ENCODE measurements at regions not wholly inside any gene's neighbourhood (a gene's known extent, or its start where the extent isn't known, plus 50 kb on each side); places are given as distances from the start of the nearest gene placed in this dataset.

DNA sequence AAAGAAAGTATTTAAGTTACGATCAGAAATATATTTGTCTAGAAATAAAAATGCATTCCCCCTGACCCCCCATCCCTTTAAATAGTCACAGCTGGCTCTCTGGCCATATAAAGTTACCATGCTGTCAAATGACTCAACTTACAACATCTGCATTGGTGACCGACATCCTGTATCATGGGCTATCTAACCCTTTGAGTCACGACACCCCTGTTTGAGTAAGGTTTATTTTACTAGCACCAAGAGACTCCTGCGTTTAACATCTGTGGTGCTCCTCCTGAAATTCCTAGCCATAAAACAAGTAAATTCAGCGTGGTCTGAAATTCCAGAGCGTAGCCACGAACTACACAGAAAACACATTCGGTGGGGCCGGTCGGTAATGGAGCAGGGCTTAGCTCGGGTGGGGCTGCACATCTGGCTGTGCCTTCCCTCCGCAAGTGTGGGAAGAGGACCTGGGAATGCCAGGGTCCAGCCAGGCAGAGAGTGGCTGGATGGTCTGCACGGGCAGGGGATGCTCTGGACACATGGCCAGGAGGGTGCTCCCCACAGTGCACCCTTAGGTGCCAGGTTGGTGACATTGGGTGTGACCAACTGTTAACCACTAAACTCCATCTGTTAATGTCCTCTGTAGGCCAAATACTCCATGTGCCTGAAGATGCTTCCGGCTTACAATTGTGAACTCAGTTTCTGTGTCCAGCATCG, 53.0 kb upstream of the CLDN14 start:
- no peak for DNase-seq

DNA sequence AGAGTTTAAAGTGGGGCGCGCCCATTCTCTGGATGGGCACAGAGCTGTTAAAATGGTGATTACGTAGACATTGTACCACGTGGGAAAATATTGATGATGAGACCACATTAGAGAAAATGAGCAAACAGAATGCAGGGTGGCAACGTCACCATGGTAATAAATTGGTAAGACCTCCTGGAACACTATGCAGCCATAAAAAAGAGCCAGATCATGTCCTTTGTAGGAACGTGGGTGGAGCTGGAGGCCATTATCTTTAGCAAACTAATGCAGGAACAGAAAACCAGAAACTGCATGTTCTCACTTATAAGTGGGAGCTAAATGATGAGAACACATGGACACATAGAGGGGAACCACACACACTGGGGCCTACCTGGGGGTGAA, 53.5 kb upstream of the CLDN14 start:
- no peak for DNase-seq

DNA sequence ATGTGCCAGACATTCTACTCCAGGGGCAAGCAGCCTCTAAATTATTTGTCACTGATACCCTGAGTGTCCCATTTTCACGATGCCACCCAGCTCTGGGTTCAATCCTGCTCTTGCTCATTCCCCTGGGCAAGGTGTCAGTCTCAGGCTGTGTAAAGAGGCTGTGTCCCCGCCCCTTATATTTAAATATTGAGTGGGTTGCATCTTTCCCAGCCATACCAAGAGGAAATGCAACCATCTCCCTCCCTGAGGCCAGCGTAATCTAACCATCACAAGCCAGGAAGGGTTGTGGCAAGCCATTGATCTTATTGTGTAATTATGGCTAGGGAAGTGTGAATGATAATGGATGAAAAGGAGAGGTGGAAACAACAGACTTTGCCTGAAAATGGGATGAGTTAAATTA, 54.7 kb upstream of the CLDN14 start:
- no peak for DNase-seq

DNA sequence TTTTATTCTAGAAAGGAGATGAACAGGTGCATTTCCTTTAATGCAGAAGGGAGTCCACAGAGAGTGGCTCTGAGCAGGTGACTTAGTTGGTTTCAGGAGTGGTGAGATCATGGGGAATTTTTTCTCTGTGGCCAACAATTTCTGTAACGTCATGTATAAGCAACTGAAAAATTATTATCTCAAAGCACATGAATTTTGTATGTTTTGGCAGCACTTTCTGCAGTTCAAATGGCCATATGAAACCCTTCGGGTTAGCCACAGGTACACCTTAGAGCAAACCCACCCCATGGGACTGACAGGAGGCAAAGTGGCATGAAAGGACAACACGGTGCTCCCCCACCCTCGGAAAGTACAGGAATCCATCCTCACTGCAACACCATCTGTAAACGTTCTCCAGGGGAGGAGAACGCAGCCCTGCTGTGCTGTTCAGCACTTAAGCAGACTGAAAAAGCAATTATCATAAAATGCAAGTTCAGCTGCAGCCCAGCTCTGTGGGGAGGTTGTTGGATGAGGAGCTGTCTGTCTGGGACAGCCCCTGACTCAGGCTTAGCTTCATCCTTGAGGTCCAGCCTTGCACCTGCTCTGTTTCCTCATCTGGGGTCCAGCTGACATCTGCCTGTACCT, 55.8 kb upstream of the CLDN14 start:
- DNase-seq: no peak

DNA sequence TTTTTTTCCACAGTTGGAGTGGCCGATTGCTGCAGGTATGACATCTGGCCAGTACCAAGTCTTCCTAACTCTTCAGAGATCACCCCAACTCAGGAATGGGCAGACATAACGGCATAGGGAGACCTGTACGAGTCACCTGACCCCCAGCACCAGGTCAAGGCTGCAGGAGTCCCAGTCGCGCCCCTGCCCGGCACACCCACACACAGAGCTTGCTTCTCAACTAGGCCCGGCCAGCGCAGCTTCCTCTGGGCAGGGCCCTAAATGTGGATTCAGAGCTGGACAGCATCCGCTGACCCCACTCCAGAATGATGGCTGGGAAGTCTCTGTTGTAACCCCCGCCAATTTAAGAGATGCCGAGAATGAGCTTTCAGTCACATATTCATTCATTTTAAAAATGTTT, 58.8 kb upstream of the CLDN14 start:
- no peak for DNase-seq

DNA sequence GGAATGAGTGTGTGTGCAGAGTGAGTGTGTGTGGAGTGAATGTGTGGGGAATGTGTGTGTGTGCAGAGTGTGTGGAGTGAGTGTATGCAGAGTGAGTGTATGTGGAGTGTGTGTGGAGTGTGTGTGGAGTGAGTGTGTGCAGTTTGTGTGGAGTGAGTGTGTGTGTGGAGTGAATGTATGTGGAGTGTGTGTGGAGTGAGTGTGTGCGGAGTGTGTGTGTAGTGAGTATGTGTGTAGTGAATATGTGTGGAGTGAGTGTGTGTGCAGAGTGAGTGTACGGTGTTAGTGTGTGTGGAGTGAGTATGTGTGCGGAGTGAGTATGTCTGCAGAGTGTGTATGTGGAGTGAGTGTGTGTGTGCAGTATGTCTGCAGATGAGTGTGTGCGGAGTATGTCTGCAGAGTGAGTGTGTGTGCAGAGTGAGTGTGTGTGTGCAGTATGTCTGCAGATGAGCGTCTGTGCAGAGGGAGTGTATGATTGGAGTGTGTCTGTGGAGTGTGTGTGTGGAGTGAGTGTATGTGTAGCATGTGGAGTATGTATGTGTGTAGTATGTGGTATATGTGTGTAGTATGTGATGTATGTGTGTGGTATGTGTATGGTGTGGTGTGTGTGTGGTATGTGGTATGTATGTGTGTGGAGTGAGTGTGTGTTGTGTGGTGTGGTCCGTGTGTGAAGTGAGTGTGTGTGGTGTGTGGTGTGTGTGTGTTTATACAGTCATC, 59.7 kb upstream of the CLDN14 start:
- no peak for DNase-seq

DNA sequence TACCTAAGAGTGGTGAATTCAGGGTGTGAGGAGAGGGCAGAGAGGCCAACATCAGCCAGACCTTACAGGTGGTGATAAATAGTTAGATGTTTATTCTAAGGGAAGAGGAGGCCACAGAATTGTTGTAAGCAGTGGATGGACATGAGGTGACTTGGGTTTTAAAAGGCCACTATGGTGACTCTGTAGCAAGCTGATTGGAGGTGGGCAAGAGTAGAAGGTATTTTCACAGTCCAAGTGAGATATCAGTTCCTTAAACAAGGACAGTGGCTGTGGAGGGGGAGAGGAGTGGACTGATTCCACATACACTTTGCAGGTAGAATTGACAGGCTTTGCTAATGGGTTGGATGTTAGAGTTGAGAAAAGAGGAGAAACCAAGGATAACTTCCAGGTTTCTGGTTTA, 60.8 kb upstream of the CLDN14 start:
- no peak for DNase-seq

DNA sequence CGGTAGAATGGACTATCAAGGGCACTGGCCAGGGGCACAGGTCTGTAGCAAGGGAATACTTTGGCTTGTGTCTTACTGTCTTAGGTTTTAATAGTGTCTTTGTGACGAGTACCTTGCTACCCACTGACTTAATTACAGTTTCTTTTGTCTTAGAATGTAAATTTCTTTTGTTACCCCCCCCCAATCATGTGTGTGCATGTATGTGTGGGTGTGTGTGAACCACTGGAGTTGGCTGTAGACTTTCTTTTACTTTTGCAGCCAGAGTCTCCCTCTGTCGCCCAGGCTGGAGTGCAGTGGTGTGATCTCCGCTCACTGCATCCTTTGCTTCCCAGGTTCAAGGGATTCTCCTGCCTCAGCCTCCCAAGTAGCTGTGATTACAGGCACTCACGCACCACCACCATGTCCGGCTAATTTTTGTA, 61.8 kb upstream of the CLDN14 start:
- DNase-seq: no peak

DNA sequence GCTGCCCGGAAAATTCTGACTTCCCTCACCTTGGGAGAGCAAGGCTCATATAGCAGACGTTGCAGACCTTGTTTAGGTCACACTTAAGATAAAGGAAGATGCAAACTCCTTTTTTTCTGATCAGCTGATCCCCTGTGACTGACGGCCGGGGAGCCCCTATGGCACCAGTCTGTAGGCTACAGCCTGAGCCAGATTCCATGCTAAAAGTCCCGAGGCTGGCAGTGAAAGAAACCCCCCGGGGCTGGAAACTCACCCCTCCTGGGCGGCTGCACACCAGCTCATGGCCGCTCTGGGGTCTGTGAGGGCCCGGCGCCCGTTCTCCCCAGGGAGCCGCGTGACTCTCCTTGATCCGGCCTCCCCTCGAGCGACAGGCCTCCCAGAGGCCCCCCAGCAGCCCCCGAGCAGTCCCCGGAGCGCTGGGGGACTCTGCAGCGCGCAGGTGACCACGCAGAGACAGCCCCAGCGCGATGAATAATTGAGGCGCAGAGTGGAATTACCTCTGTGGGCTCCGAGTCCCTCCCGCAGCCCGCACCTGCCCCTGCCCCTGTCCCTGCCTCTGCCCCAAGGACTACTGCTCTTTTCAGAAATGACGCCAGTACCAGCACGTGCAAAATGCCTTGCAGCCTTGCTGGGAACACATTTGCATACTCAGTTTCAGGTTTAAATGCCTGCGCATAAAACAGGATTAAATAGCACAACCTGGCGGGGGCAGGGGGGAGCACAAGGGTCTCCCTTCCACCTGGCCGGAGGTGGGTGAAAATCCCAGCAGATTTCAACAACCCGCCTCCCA, 62.6 kb upstream of the CLDN14 start:
- no peak for DNase-seq

DNA sequence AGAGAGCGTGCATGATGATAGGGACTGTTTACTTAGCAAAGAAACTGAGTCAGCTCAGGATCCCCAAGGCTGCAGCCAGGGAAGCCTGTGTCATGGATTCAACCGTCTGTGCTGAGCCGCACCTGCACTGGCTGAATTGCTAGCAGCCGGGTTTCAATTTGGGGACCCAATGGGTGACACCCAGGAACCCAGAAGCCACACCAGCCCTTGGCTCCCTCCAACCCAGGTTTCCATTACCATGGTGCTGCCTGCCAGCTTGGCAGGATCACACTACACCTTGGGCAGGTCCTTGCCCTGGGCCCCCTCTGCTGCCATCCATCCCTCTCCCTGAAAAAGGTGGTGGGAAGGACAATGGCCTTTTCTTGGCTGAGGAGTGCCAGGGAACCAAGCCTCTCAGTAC, 64.0 kb upstream of the CLDN14 start:
- no peak for DNase-seq

DNA sequence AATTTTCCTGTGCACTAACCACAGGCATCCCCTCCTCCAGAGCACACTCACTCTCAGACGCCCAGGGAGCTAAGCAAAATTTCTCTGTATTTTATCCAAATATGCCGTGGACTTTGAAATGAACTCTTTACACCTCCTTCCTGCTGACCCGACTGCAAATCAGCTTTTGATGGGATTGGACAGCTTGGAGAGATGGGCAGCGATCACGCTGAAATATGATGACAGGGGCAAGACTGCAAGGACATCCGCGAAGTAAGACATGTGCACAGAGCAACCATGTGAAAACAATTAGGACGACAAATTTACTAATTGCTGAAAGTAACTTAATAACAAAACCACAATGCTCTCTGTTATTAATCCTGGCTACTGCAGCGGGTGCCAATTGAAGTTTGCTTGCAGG, 64.6 kb upstream of the CLDN14 start:
- no peak for DNase-seq

DNA sequence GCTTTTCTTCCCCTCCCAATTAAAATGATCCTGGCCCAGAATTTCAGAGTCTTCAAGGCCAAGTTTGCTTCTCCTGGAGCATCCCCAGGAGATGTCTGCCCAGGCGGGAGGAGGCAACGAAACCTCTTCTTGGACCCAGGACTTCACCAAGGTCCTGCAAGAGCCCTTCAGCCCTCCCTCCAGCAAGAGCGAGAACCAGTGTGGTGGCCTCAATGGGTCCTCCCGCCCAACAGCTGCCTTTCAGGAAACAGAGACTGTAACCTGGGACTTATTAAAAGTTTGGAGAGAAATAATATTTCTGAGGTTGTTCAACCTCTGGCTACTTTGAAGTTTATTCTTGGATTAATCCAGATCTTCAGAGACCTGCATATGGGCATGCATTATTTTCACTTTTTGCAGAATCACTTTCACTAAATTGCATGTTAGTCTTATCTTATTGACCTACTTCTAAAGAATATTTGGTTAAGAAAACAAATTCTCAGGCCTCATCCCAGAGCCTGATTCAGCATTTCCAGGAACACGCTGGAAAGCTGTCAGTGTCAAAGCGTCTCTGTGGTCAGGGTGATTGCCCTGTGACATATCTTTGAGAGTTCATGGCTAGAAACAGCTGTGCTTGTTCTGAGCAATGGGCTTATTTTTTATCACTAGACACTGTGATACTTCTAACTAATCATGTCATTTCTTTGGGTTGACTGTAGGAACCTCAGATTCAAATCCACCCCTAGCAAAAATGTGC, 66.0 kb upstream of the CLDN14 start:
- DNase-seq: no peak

DNA sequence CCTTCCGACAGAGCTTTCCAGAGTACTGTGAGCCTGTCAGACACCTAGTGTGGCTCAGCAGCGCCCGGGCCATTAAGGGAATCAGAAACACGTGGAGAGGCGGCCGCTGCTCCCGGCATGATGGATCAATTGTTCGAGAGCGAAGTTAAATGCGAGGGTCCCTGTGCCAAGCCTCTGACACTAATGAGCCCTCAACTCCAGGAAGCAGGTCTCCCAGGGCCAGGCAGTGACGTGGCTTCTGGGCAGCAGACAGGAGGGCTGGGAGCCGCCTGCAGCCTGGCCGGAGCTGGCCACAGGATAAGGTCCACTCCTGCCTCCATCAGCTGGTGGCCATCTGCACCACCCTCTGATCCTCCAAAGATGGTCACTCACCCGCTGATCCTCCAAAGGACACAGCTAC, 67.5 kb upstream of the CLDN14 start:
- DNase-seq: no peak

DNA sequence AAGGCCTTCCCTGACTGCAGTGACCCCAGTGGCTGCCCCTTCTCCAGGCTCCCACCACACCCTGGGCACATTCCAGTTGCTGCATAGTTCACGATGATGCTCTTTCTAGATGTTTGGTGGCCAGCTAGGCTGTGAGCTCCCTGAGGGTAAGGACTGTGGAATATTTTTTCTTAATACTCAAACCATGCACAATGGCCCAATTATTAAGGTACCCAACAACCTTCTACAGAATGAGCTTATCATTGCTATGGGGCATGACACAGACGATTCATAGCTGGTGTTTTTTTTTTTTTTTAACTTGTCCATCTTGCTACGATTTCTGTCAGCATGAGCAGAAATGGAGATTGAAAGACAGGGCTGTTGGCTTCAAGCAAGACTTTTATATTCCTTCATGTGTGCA, 68.9 kb upstream of the CLDN14 start:
- no peak for DNase-seq

DNA sequence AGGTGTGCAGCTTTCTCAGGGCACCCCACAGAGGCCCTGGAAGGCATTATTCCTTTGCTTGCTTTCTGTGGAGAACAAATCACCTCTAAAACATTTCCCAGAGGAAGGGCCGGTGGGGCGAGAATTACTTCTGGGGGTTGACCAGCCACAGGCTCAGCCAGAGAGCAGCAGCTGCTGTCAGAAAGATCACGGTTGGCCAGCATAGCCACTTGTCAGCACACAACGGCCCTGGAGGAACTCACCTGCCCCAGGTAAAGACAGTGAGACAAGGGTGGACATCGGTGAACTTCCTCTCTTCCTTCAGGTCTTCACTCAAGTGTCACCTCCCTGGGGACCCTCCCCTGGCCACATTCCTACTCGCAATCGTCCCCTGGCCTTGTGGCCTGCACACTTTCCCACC, 69.5 kb upstream of the CLDN14 start:
- DNase-seq: no peak

DNA sequence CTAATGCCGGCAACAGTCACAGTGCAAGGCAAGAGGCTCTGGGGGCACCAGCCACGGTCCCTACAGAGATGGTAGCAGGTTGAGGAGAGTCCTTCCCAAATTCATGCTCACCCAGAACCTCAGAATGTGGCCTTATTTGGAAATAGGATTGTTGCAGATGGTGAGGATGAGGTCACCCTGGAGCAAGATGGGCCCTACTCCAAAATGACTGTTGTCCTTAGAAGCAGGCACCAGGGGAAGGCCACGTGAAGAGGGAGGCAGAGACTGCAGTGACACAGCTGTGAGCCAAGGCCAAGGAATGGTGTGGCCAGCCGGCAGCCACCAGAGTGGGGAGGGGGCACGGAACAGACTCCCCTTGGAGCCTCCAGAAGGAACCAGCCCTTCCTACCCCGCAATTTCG, 70.8 kb upstream of the CLDN14 start:
- DNase-seq: no peak

DNA sequence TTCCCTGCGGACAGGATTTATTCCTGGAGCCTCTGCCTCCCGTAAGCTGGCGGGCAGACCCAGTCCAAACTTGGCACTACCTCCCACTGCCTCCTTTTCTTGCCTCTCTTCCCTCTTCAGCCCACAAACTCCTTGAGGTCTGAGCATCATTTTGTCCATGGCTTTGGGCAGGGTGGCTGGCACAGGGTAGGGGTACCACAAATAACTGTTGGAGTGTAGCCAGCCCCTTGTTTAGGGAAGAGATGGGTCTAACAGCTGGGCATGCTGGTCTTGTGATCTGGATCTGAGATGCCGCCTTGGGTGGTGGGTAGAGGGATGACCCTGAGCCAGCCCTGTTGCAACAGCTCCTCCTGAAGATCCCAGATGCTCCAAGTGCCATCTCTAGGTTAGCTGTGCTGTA, 71.4 kb upstream of the CLDN14 start:
- DNase-seq: no peak

DNA sequence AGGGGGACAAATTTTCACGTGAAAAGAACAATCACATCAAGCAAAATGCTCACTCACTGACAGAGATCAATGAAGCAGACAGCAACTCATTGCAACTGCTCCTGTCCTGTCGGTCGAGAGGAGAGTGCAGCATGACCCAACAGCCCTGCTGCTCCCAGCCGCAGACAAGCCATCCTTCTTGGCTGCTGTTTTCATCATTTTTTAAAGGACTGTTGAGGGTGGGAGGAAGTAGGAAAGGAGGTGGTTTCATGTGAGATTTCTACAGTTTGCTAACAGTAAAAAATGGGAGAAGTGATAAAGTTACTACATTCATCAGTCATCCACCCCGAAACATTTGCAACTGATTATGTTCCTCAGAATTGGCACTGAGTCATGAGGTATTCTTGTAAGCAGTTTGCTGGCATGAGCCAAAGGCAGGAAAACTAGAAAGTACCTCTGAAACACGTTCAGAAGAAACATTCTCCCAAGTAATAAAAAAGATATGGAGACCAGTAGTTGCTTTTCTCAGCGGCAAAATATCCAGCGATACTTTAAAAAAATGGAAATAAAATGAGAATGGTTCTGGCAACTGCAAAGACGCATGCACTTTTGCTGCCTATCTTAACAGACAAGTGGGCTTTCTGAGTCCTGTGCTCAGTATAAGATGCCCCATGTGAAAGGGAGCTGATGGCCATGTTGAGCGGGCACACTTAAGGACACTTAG, 72.0 kb upstream of the CLDN14 start:
- no peak for DNase-seq

DNA sequence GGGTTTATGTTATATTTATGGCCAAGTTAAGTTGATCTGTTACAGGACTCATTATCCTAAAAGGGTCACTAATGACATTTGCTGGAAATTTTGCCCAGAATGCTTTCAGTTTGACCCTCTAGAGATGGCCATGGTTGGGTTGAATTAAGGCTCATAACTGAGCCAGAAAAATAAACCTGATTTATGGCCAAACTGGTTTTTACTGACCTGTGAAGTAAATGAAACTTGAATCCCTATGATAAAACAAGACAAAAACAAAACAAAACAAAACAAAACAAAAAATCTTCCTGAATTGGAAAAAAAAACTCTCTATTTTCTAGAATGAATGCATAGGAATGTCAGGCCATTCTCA, 72.5 kb upstream of the CLDN14 start:
- DNase-seq: no peak

DNA sequence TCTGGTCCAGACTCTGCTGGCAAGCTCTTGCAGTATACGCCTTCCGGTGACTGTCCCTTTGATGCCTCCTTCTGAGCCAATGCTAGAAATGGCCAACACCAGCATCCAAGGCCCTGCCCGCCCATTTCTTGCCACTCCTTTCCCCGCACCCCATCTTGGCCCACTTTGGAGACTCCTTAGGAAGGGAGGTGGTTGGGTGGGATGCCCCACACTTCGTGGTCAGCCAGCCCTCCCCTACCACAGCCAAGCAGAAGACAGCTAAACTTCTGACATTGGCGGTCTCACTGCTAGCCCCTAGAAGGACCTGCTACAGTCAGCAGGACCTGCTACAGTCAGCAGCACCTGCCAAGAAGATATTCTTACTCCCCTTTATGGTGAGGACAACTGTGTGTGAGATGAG, 73.5 kb upstream of the CLDN14 start:
- DNase-seq: no peak

DNA sequence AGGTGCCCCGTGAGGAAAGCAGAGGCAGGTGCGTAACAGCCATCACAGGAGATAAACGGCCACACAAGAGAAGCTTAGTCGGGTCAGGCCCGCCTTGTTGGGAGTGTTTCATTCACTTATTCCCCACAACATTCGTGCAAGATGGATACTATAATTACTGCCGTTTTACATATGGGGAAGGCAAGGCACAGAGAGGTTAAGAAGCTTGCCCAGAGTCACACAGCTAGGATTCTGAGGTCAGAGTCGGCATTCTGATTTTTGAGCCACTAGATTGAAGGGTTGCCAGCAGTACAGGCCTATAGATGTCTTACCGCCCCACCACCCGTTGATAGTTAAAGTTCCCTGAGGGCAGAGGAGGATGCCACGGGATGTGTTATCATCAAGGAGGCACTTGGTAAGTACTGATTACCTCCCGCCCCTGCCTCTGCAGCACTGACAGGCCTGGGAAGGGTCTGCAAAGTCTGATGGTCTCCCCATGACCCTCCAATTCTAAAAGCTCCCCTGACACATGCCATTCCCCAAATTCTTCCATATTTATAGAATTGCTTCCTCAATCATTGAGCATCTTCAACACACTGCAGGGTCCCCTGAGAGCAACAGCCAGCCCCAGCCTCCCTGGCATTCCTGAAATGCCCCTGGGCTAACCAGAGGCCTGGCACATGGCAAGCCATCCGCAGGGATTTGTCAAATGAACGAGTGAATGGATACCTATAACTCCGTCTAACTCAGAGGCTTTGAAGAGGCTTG, 74.7 kb upstream of the CLDN14 start:
- no peak for DNase-seq
